H1 (cell line): ENCODE measurements at regions not wholly inside any gene's neighbourhood (a gene's known extent, or its start where the extent isn't known, plus 50 kb on each side); places are given as distances from the start of the nearest gene placed in this dataset.

Experiments
- CHD1 ChIP-seq: IDR thresholded peaks from 2 replicates; pipeline ENCODE4 v1.6.1; 2012; ENCODE audit warnings: low read depth, low read length, improper control_type of control experiment
- CTCF ChIP-seq, 3 experiments: IDR thresholded peaks; 1 replicate in 2 of 3; 2 replicates in 1 of 3; pipeline versions ENCODE4 v1.5.1 to v1.6.1; 2011; ENCODE audit warnings: low read length in 3 of 3, mild to moderate bottlenecking in 3 of 3, inconsistent platforms in 2 of 3, low read depth in 1 of 3, moderate library complexity in 1 of 3; ENCODE audit not compliant: insufficient read depth in 1 of 3; ENCODE audit errors: control extremely low read depth in 1 of 3
- EP300 ChIP-seq, 2 experiments: IDR thresholded peaks; 1 replicate in 1 of 2; 2 replicates in 1 of 2; pipeline ENCODE4 v1.6.1; 2011 to 2012; ENCODE audit warnings: low read depth in 2 of 2, low read length in 2 of 2, mild to moderate bottlenecking in 2 of 2, borderline replicate concordance in 1 of 2, inconsistent platforms in 1 of 2, moderate library complexity in 1 of 2
- EZH2 ChIP-seq: fragments of 200-600 bp; sonication (generic); IDR thresholded peaks from 2 replicates; pipeline ENCODE4 v1.7.1; 2012; ENCODE audit warnings: low read depth, mild to moderate bottlenecking, moderate library complexity, low read length, inconsistent platforms; ENCODE audit not compliant: severe bottlenecking
- NANOG ChIP-seq: IDR thresholded peaks from 2 replicates; pipeline ENCODE4 v1.6.1; 2011; ENCODE audit warnings: low read length, low read depth, mild to moderate bottlenecking, inconsistent platforms; ENCODE audit not compliant: insufficient read depth, poor library complexity, severe bottlenecking
- RAD21 ChIP-seq, 2 experiments: IDR thresholded peaks in 1 of 2; conservative IDR thresholded peaks in 1 of 2; 2 replicates each; pipeline ENCODE4 v1.6.1; 2011; ENCODE audit warnings: low read depth in 2 of 2, low read length in 2 of 2, improper control_type of control experiment in 1 of 2, inconsistent platforms in 1 of 2, mild to moderate bottlenecking in 1 of 2, moderate library complexity in 1 of 2
- TAF1 ChIP-seq: IDR thresholded peaks from 2 replicates; pipeline ENCODE4 v1.6.1; 2011; ENCODE audit warnings: mild to moderate bottlenecking, low read depth, low read length
- TBP ChIP-seq: IDR thresholded peaks from 2 replicates; pipeline ENCODE4 v1.6.1; 2011; ENCODE audit warnings: low read depth, low read length, improper control_type of control experiment

GRCh38 chr2:234218266-234219045 lies 168.0 kb downstream of the SPP2 start:
- TF ChIP-seq EP300 (IDR thresholded peaks at IDR 0.05; ENCODE audit: borderline replicate concordance in 1 of 2, low read depth in 2 of 2, low read length in 2 of 2) = no peak
- TF ChIP-seq EZH2 = no peak
- TF ChIP-seq CTCF (IDR thresholded peaks at IDR 0.05; ENCODE audit: control extremely low read depth in 1 of 3, insufficient read depth in 1 of 3, low read depth in 1 of 3, low read length in 3 of 3) = no peak
- TF ChIP-seq CHD1 = no peak
- TF ChIP-seq RAD21 (IDR thresholded peaks at IDR 0.05 in 1 of 2, conservative IDR thresholded peaks at IDR 0.05 in 1 of 2; ENCODE audit: low read depth in 2 of 2, low read length in 2 of 2) = no peak
- no peak for TF ChIP-seq TBP
- no peak for TF ChIP-seq TAF1
- no peak for TF ChIP-seq NANOG
